ENCODE measurements at regions not wholly inside any gene's neighbourhood (a gene's known extent, or its start where the extent isn't known, plus 50 kb on each side); places are given as distances from the start of the nearest gene placed in this dataset.
"Not testable (repeated sequence)": the region's sequence is repeated elsewhere in the genome, so short reads cannot be mapped to it uniquely, and the experiment has no call there.

DNA sequence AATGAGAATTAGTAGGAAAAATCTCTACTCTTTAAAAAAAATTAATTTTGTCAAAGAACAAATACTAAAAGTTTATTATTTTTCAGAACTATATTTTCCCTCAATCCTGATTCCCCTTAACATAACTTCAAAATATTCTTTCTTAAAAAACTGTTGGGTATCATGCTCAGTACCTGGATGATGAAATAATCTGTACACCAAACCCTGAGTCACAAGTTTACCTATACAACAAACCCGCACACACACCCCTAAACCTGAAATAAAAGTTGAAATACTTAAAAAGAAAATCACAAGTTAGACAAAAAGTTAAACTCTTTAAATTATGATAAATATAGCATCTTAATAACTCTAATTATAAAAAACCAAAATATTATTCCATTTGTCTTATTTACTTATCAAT is 812.3 kb downstream of the MAT2B start:
- no peaks in the 10 kb centered on the region for H3K27me3 ChIP-seq
- TF ChIP-seq POLR2A (IDR thresholded peaks at IDR 0.05) (no peak), CTCF (IDR thresholded peaks at IDR 0.05) (no peak)
- no peaks in the 10 kb centered on the region for H3K4me1 ChIP-seq
- H3K9me3 ChIP-seq: no peaks in the 10 kb centered on the region
- H3K4me3 ChIP-seq: no peak overlapping the region
- WGBS, 2 donors: 73 to 74% methylated on average over 1 of the region's 1 CpG
- DNase-seq: no peak
- ATAC-seq: no peak
- no peaks in the 10 kb centered on the region for H3K36me3 ChIP-seq (replicated peaks in 1 of 2; ENCODE audit: insufficient read depth in 1 of 2, low read depth in 2 of 2)
- intact Hi-C loops (cut with DNase I): no loop called here
- H3K27ac ChIP-seq: no peak overlapping the region

DNA sequence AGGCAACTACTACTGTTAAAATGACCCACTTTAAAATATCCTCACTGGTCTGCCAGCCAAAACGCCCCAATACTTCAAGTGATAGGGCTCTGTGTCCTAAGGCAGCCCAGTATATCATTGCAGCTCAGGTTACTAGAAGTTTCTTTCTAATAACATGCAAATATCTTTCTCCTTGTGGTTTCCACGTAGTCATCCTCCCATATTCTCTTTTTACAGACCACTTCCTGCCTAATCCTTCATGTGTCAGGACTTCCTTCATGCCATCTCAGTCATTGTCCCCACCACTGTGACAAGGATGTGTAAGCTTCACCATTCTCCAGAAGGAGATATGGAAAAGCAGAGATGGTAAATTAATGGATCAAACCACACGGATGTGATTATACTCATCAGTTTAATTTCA is 813.7 kb downstream of the MAT2B start:
- Histone ChIP-seq H3K4me1 (no peaks in the 10 kb centered on the region), H3K27ac (no peak overlapping the region), H3K9me3 (no peaks in the 10 kb centered on the region), H3K36me3 (replicated peaks in 1 of 2; ENCODE audit: insufficient read depth in 1 of 2, low read depth in 2 of 2) (no peaks in the 10 kb centered on the region), H3K4me3 (no peak overlapping the region), H3K27me3 (no peaks in the 10 kb centered on the region)
- DNase-seq (no peak), ATAC-seq (no peak)
- intact Hi-C loops (cut with DNase I): no loop called here
- 39 to 46% methylated on average over 3 of the region's 3 CpGs for WGBS, 2 donors
- TF ChIP-seq POLR2A (IDR thresholded peaks at IDR 0.05): no peak
- TF ChIP-seq CTCF (IDR thresholded peaks at IDR 0.05): no peak

GRCh38 chr5:164324239-164324638 is 818.8 kb downstream of the MAT2B start:
- ATAC-seq (no peak), DNase-seq (no peak)
- Histone ChIP-seq H3K27ac (no peak overlapping the region), H3K36me3 (replicated peaks in 1 of 2; ENCODE audit: insufficient read depth in 1 of 2, low read depth in 2 of 2) (no peaks in the 10 kb centered on the region), H3K4me3 (no peak overlapping the region), H3K27me3 (no peaks in the 10 kb centered on the region), H3K4me1 (no peaks in the 10 kb centered on the region), H3K9me3 (no peaks in the 10 kb centered on the region)
- TF ChIP-seq POLR2A (IDR thresholded peaks at IDR 0.05): no peak
- TF ChIP-seq CTCF (IDR thresholded peaks at IDR 0.05): no peak
- WGBS, 2 donors: 34 to 53% methylated on average over 2 of the region's 2 CpGs
- intact Hi-C loops (cut with DNase I): no loop called here

GRCh38 chr5:164326219-164326618 is 820.8 kb downstream of the MAT2B start:
- Histone ChIP-seq H3K27me3 (no peaks in the 10 kb centered on the region), H3K9me3 (no peaks in the 10 kb centered on the region), H3K4me1 (no peaks in the 10 kb centered on the region), H3K36me3 (replicated peaks in 1 of 2; ENCODE audit: insufficient read depth in 1 of 2, low read depth in 2 of 2) (no peaks in the 10 kb centered on the region), H3K27ac (no peak overlapping the region), H3K4me3 (no peak overlapping the region)
- no peak for ATAC-seq
- TF ChIP-seq CTCF (IDR thresholded peaks at IDR 0.05) (no peak), POLR2A (IDR thresholded peaks at IDR 0.05) (no peak)
- DNase-seq: no peak
- intact Hi-C loops (cut with DNase I): no loop called here

DNA sequence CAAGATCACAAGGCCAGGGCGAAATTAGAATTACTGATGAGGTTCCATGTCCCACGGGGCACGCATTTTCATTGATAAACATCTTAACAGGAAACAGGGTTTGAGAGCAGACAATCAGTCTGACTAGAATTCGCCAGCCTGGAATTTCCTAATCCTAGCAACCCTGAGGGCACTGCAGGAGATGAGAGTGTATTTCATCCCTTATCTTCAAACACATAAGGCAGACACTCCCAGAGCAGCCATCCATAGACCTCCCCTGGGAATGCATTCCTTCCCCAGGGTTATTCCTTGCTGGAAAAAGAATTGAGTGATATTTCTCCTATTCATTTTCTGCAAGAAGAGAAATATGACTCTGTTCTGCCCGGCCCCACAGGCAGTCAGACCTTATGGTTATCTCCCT is 821.7 kb downstream of the MAT2B start:
- intact Hi-C loops (cut with DNase I); DNase-seq; H3K36me3 ChIP-seq (replicated peaks in 1 of 2; ENCODE audit: insufficient read depth in 1 of 2, low read depth in 2 of 2); H3K27me3 ChIP-seq; H3K9me3 ChIP-seq; H3K4me1 ChIP-seq; H3K27ac ChIP-seq; H3K4me3 ChIP-seq; ATAC-seq: not testable (repeated sequence)
- WGBS, 2 donors: 85 to 95% methylated on average over 5 of the region's 5 CpGs
